Activated CD4-positive, alpha-beta memory T cell treated with anti-CD3 and anti-CD28 coated beads, Interleukin-2, amount 10 ng/mL, durations not matched to agents 7 days and 5 days (primary cell): ENCODE measurements at regions not wholly inside any gene's neighbourhood (a gene's known extent, or its start where the extent isn't known, plus 50 kb on each side); places are given as distances from the start of the nearest gene placed in this dataset.

Source experiments
- CTCF ChIA-PET: fragments of 350-600 bp; sonication (Branson Sonifier 250); formaldehyde crosslinking; loops from one replicate; lab custom pipeline; 2021; ENCODE audit warnings: antibody characterized with exemption, inconsistent platforms; lab: Charles Lee
- POLR2A ChIA-PET: fragments of 350-600 bp; sonication (Branson Sonifier 250); formaldehyde crosslinking; loops from one replicate; lab custom pipeline; 2021; ENCODE audit warnings: antibody characterized with exemption; lab: Charles Lee
- DNase-seq: peaks from one replicate; pipeline ENCODE4 v3.0.0-alpha.2; 2020
- H3K27ac Mint-ChIP-seq: one replicate; pipeline ENCODE4 v1.8.0; 2021; ENCODE audit warnings: mild to moderate bottlenecking, mixed read lengths
- H3K27me3 Mint-ChIP-seq: one replicate; pipeline ENCODE4 v1.8.0; 2021; ENCODE audit warnings: mixed read lengths
- H3K36me3 Mint-ChIP-seq: one replicate; pipeline ENCODE4 v1.8.0; 2021; ENCODE audit warnings: low read depth, mixed read lengths
- H3K4me1 Mint-ChIP-seq: one replicate; pipeline ENCODE4 v1.8.0; 2021; ENCODE audit warnings: mixed read lengths
- H3K4me3 Mint-ChIP-seq: one replicate; pipeline ENCODE4 v1.8.0; 2021; ENCODE audit warnings: mild to moderate bottlenecking, mixed read lengths
- H3K9me3 Mint-ChIP-seq: one replicate; pipeline ENCODE4 v1.8.0; 2021; ENCODE audit warnings: mixed read lengths

DNA sequence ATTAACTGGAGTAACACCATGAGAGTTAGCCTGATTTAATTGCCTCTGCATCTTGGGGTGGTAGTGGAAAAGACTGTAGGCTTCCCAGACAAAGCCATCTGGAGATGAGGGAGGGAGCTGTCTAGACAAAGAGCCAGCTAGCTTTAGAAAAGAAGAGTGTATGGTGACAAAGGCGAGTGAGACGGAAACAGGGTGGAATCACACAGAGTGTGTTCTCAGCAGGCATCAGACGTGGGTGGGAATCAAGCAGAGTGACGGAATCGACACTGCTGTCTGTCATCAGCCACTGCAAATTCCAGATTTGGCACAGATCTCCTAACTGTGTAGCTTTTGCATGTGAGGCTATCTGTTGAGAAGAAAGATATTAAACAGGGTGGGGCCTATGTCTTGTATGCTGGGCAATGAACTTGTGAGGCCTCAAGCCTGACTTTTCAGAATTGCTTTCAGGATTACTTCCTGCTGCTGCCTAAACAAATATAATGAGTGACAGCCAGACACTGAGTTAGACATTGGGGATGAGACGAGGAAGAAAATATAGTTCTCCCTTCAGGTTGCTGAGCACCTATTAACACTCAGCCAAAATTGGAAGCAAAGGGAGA lies 236.5 kb upstream of the GRIP1 start:
- Mint-ChIP-seq H3K27ac (no peak overlapping the region), H3K4me3 (no peak overlapping the region), H3K27me3 (peaks cover 2% of the 10 kb centered on the region), H3K9me3 (no peaks in the 10 kb centered on the region), H3K4me1 (no peaks in the 10 kb centered on the region), H3K36me3 (no peaks in the 10 kb centered on the region)
- ChIA-PET POLR2A (no interaction called here), CTCF (no interaction called here)
- no peak for DNase-seq

DNA sequence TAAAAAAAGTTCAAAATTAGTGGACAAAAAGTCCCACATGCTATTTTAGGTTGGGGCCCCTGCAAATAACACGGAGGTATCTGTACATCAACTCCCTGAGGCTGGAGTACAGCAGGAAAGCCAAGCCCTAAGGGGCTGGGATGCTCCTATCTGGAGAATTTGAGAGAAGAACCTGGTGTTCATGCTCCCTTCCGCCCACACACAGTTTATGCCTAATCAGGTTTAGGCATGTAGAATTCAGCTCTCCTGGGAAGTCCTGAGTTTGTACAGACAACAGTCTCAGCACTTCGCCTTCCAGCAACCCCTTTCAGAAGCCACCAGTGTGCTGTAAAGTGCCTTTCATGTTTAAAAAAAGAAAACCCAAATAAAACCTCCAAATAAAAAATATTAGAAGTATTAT lies 237.3 kb upstream of the GRIP1 start:
- H3K9me3 Mint-ChIP-seq, result no peaks in the 10 kb centered on the region
- no peaks in the 10 kb centered on the region for H3K36me3 Mint-ChIP-seq
- H3K27ac Mint-ChIP-seq, result no peak overlapping the region
- POLR2A ChIA-PET, result no interaction called here
- no peak for DNase-seq
- H3K27me3 Mint-ChIP-seq, result peaks cover 2% of the 10 kb centered on the region
- H3K4me3 Mint-ChIP-seq, result no peak overlapping the region
- no peaks in the 10 kb centered on the region for H3K4me1 Mint-ChIP-seq
- CTCF ChIA-PET, result no interaction called here

DNA sequence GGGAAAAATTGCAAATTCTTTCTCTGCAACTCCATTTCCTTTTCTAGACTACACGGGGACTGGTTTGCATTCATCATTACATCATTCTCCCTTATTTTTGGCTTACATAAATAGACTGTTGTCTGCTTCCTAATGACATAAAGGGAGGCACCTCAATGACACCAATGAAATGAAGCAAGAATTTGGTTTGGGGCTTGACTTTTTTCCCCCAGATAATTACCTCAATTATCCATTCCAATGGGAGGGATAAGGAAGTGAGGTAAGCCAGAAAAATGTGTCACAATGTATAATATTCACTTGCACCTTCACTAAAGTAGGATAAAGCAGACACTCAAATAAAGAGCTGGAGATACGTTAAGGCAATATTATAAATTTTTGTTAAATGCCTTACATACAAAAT lies 240.6 kb upstream of the GRIP1 start:
- ChIA-PET CTCF (no interaction called here), POLR2A (no interaction called here)
- no peak for DNase-seq
- H3K27me3 Mint-ChIP-seq, result peaks cover 2% of the 10 kb centered on the region
- no peaks in the 10 kb centered on the region for H3K9me3 Mint-ChIP-seq
- no peaks in the 10 kb centered on the region for H3K36me3 Mint-ChIP-seq
- H3K27ac Mint-ChIP-seq, result no peak overlapping the region
- no peaks in the 10 kb centered on the region for H3K4me1 Mint-ChIP-seq
- no peak overlapping the region for H3K4me3 Mint-ChIP-seq

- Mint-ChIP-seq H3K4me1 (no peaks in the 10 kb centered on the region), H3K4me3 (no peak overlapping the region), H3K27ac (no peak overlapping the region), H3K36me3 (no peaks in the 10 kb centered on the region), H3K27me3 (peaks cover 2% of the 10 kb centered on the region), H3K9me3 (no peaks in the 10 kb centered on the region)
- no peak for DNase-seq
- ChIA-PET POLR2A (no interaction called here), CTCF (no interaction called here)
Observed at GRCh38 chr12:66920205-66920604, 241.3 kb upstream of the GRIP1 start.

DNA sequence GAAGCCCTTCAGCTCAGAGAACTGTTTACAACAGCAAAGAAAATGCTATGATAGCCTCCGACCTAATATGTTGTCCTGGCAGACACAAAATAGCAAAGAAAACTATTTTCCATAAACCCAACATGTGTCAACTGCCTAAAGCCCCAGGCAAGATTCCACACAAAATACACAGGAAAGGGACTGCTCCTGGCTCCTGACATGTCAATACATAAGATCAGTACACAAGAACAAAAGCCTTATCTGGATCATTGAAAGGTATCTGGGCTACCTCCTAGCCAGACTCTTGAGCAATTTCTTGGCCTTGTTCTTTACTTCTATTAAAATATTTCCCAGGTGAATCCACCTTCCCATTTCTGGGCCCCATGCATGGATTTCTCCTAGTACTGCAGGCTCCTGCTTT lies 242.3 kb upstream of the GRIP1 start:
- ChIA-PET CTCF (no interaction called here), POLR2A (no interaction called here)
- H3K27ac Mint-ChIP-seq, result no peak overlapping the region
- no peaks in the 10 kb centered on the region for H3K4me1 Mint-ChIP-seq
- H3K4me3 Mint-ChIP-seq, result no peak overlapping the region
- DNase-seq, result no peak
- no peaks in the 10 kb centered on the region for H3K9me3 Mint-ChIP-seq
- H3K27me3 Mint-ChIP-seq, result peaks cover 2% of the 10 kb centered on the region
- H3K36me3 Mint-ChIP-seq, result no peaks in the 10 kb centered on the region

GRCh38 chr12:66925083-66925482 lies 246.2 kb upstream of the GRIP1 start:
- no peaks in the 10 kb centered on the region for H3K36me3 Mint-ChIP-seq
- ChIA-PET POLR2A (no interaction called here), CTCF (no interaction called here)
- no peak for DNase-seq
- no peak overlapping the region for H3K4me3 Mint-ChIP-seq
- H3K9me3 Mint-ChIP-seq, result no peaks in the 10 kb centered on the region
- peaks cover 4% of the 10 kb centered on the region for H3K27me3 Mint-ChIP-seq
- no peaks in the 10 kb centered on the region for H3K4me1 Mint-ChIP-seq
- H3K27ac Mint-ChIP-seq, result no peak overlapping the region

DNA sequence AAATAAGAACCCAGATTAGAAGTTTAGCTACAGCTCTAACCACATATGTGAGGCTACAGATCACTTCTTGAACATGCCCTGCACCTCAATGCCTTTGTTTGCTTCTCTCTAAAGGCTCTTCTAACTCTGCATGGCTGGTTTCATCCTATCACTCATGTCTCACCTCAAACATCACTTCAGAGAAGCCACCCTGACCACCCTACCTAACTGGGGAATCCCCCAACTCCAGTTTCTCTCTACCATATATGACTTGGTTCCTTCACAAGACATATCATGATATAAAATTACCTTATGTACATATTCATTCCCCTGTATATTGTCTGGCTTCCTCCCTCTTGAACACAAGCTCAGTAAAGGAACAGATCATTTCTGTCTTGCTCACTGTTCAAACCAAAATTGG lies 250.2 kb upstream of the GRIP1 start:
- ChIA-PET POLR2A (no interaction called here), CTCF (no interaction called here)
- Mint-ChIP-seq H3K27ac (no peak overlapping the region), H3K36me3 (no peaks in the 10 kb centered on the region), H3K4me1 (no peaks in the 10 kb centered on the region), H3K4me3 (no peak overlapping the region), H3K27me3 (peaks cover 7% of the 10 kb centered on the region), H3K9me3 (no peaks in the 10 kb centered on the region)
- DNase-seq, result no peak

DNA sequence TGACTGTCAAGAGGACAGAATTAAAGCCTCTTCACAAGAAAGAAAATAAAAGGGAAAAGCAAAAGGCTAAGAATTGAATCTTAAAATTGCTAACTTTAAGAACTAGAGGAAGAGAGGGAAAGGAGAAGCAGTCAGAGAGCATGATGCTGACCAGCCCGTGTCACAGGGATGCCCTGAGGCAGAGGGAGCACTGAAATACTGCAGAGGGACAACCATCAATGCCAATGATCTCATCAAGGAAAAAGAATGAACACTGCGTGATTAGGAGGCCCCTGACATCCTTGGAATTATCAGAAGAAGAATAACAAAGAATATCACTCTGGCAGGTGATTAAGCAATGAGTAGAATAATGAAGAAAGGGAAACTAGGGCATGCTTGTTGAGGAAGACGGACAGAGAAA lies 252.2 kb upstream of the GRIP1 start:
- Mint-ChIP-seq H3K27me3 (peaks cover 7% of the 10 kb centered on the region), H3K36me3 (no peaks in the 10 kb centered on the region), H3K4me3 (no peak overlapping the region), H3K9me3 (no peaks in the 10 kb centered on the region), H3K4me1 (no peaks in the 10 kb centered on the region), H3K27ac (no peak overlapping the region)
- DNase-seq, result no peak
- POLR2A ChIA-PET, result no interaction called here
- CTCF ChIA-PET, result no interaction called here

- CTCF ChIA-PET, result no interaction called here
- no peak for DNase-seq
- H3K36me3 Mint-ChIP-seq, result no peaks in the 10 kb centered on the region
Observed at GRCh38 chr12:66932126-66932525, 253.2 kb upstream of the GRIP1 start.

GRCh38 chr12:66934302-66935062 lies 255.6 kb upstream of the GRIP1 start:
- no peaks in the 10 kb centered on the region for H3K4me1 Mint-ChIP-seq
- peaks cover 3% of the 10 kb centered on the region for H3K27me3 Mint-ChIP-seq
- H3K36me3 Mint-ChIP-seq, result no peaks in the 10 kb centered on the region
- H3K27ac Mint-ChIP-seq, result no peak overlapping the region
- POLR2A ChIA-PET, result no interaction called here
- CTCF ChIA-PET, result no interaction called here
- no peak overlapping the region for H3K4me3 Mint-ChIP-seq
- DNase-seq, result no peak
- no peaks in the 10 kb centered on the region for H3K9me3 Mint-ChIP-seq

More at GRCh38 chr12:66932126-66932525, 253.2 kb upstream of the GRIP1 start:
- Mint-ChIP-seq H3K27ac (no peak overlapping the region), H3K9me3 (no peaks in the 10 kb centered on the region), H3K27me3 (peaks cover 7% of the 10 kb centered on the region), H3K4me3 (no peak overlapping the region), H3K4me1 (no peaks in the 10 kb centered on the region)
- POLR2A ChIA-PET, result no interaction called here

- peaks cover 5% of the 10 kb centered on the region for H3K27me3 Mint-ChIP-seq
- no peak overlapping the region for H3K27ac Mint-ChIP-seq
- H3K4me3 Mint-ChIP-seq, result no peak overlapping the region
- H3K4me1 Mint-ChIP-seq, result no peaks in the 10 kb centered on the region
- CTCF ChIA-PET, result no interaction called here
- no peaks in the 10 kb centered on the region for H3K36me3 Mint-ChIP-seq
- H3K9me3 Mint-ChIP-seq, result no peaks in the 10 kb centered on the region
- POLR2A ChIA-PET, result no interaction called here
- no peak for DNase-seq
Observed at GRCh38 chr12:66941150-66941549, 262.3 kb upstream of the GRIP1 start.

DNA sequence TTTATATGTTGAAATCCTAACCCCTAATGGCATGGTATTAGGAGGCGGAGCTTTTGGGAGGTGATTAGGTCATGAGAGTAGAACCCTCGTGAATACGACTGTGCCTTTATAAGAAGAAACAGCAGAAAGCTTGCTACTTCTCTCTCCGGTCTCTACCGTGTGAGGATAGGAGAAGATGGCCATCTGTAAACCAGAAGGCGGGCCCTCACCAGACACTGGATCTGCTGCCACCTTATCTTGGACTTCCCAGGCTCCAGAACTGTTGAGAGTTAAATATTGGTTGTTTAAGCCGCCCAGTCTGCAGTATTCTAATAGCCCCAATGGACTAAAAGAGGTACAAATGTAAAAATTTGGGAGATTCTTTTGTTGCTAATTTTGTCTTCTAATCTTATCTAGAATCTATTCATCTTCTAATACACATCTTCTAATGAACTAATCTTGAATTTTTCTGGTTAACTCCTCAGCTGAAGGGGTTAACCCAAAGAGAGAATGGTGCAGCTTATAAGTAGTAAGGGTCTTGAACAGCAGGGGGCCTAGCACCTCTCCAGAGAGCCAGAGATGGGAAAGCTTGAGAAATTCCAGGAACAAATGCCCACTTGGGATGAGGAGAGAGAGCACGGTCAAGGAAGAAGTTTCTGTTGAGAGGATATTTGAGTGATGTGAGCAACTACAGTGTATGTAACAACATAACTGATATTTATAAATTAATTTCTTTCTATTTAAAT lies 264.0 kb upstream of the GRIP1 start:
- no peaks in the 10 kb centered on the region for H3K9me3 Mint-ChIP-seq
- no peak overlapping the region for H3K4me3 Mint-ChIP-seq
- no peaks in the 10 kb centered on the region for H3K36me3 Mint-ChIP-seq
- H3K27me3 Mint-ChIP-seq, result peaks cover 5% of the 10 kb centered on the region
- DNase-seq, result no peak
- H3K27ac Mint-ChIP-seq, result no peak overlapping the region
- CTCF ChIA-PET, result no interaction called here
- POLR2A ChIA-PET, result no interaction called here
- H3K4me1 Mint-ChIP-seq, result peaks cover 4% of the 10 kb centered on the region

DNA sequence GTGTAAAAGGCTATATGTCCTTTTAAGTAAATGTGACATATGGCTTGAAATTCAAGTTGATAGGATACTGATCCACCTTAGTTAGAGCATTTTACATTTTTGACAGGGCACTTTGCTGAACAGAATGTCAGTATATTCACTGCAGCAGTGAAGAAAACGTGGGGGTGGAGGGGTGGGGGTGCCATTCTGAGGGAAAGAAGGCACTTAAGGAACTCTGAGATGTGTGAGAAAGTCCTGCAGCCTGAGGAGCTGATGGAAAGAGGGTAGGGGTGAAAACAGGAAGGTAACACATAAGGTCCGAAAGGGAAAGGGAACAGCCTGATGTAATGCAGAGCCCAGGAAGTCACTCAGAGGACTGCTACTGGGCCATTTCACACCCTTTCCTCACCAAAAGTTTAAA lies 265.5 kb upstream of the GRIP1 start:
- no peaks in the 10 kb centered on the region for H3K9me3 Mint-ChIP-seq
- no peak overlapping the region for H3K27ac Mint-ChIP-seq
- CTCF ChIA-PET, result no interaction called here

More for the DNA sequence above, 265.5 kb upstream of the GRIP1 start:
- DNase-seq, result no peak
- Mint-ChIP-seq H3K4me1 (peaks cover 4% of the 10 kb centered on the region), H3K4me3 (no peak overlapping the region), H3K27me3 (peaks cover 8% of the 10 kb centered on the region), H3K36me3 (no peaks in the 10 kb centered on the region)
- POLR2A ChIA-PET, result no interaction called here
